ENCODE measurements at regions not wholly inside any gene's neighbourhood (a gene's known extent, or its start where the extent isn't known, plus 50 kb on each side); places are given as distances from the start of the nearest gene placed in this dataset.

DNA sequence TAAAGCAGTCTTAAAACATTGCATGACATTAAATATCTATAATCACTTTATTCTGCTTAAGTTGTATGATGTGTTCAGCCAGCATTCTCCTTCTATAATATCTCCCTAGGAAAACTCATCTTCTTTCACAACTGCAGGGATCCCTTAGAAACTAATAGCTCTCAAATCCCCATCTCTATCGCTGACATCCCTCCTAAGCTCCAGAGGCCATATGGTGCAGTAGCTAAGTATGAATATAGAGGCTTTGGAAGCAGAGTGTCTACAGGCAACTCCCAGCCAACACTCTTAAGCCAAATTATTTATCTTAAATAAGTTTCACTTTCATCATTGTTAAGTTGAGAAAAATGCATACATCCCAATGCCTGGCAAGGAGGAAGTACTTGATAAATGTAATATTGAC lies 349.5 kb upstream of the MIR17HG start:
- intact Hi-C loops (cut with micrococcal nuclease), result no loop called here
- no peak for DNase-seq
- POLR2A ChIA-PET, result no interaction called here
- no peaks in the 10 kb centered on the region for H3K36me3 Mint-ChIP-seq (ENCODE audit: low read depth)
- no peaks in the 10 kb centered on the region for H3K27me3 Mint-ChIP-seq
- no peaks in the 10 kb centered on the region for H3K4me1 Mint-ChIP-seq
- CTCF ChIA-PET, result no interaction called here
- H3K4me3 Mint-ChIP-seq, result no peak overlapping the region
- no peak for ATAC-seq (ENCODE audit: low read depth)
- no peak overlapping the region for H3K27ac Mint-ChIP-seq
- H3K9me3 Mint-ChIP-seq, result no peaks in the 10 kb centered on the region
- no peak for TF ChIP-seq CTCF (IDR thresholded peaks at IDR 0.05)

GRCh38 chr13:90999401-90999800 lies 348.1 kb upstream of the MIR17HG start:
- TF ChIP-seq CTCF (IDR thresholded peaks at IDR 0.05), result no peak
- no peaks in the 10 kb centered on the region for H3K27me3 Mint-ChIP-seq
- POLR2A ChIA-PET, result no interaction called here
- H3K36me3 Mint-ChIP-seq (ENCODE audit: low read depth), result no peaks in the 10 kb centered on the region
- DNase-seq (no peak), ATAC-seq (ENCODE audit: low read depth) (no peak)
- H3K4me3 Mint-ChIP-seq, result no peak overlapping the region
- CTCF ChIA-PET, result no interaction called here
- H3K27ac Mint-ChIP-seq, result no peak overlapping the region
- intact Hi-C loops (cut with micrococcal nuclease), result no loop called here
- H3K9me3 Mint-ChIP-seq, result no peaks in the 10 kb centered on the region
- no peaks in the 10 kb centered on the region for H3K4me1 Mint-ChIP-seq

DNA sequence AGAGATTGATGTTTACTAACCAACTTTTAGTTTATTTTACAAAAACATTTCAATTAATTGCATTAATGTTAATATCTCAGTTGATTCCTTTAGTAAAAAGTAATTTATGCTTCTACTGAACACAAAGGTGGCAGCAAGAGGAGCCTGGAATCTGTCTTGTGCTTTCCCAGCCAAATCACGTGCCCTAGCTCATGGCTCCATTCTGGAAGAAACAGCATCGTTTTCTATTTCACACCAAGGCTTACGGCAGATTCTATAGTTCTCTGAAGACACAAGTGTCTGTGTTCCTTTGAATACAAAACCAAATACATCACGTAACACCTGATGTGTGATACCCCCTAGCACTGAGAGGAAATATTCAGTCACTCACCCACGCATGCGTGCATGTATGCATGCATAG lies 346.1 kb upstream of the MIR17HG start:
- POLR2A ChIA-PET, result no interaction called here
- Mint-ChIP-seq H3K4me1 (no peaks in the 10 kb centered on the region), H3K36me3 (ENCODE audit: low read depth) (no peaks in the 10 kb centered on the region), H3K27me3 (no peaks in the 10 kb centered on the region), H3K4me3 (no peak overlapping the region), H3K27ac (no peak overlapping the region), H3K9me3 (no peaks in the 10 kb centered on the region)
- no peak for DNase-seq
- TF ChIP-seq CTCF (IDR thresholded peaks at IDR 0.05), result no peak
- CTCF ChIA-PET, result no interaction called here
- intact Hi-C loops (cut with micrococcal nuclease), result no loop called here
- ATAC-seq (ENCODE audit: low read depth), result no peak

- ChIA-PET POLR2A (no interaction called here), CTCF (no interaction called here)
- no peak for ATAC-seq (ENCODE audit: low read depth)
- no peak for DNase-seq
- Mint-ChIP-seq H3K27me3 (no peaks in the 10 kb centered on the region), H3K4me1 (no peaks in the 10 kb centered on the region), H3K9me3 (no peaks in the 10 kb centered on the region), H3K36me3 (ENCODE audit: low read depth) (no peaks in the 10 kb centered on the region), H3K4me3 (no peak overlapping the region), H3K27ac (no peak overlapping the region)
- intact Hi-C loops (cut with micrococcal nuclease), result no loop called here
- TF ChIP-seq CTCF (IDR thresholded peaks at IDR 0.05), result no peak
Measured at GRCh38 chr13:91014696-91015095, 332.8 kb upstream of the MIR17HG start.

DNA sequence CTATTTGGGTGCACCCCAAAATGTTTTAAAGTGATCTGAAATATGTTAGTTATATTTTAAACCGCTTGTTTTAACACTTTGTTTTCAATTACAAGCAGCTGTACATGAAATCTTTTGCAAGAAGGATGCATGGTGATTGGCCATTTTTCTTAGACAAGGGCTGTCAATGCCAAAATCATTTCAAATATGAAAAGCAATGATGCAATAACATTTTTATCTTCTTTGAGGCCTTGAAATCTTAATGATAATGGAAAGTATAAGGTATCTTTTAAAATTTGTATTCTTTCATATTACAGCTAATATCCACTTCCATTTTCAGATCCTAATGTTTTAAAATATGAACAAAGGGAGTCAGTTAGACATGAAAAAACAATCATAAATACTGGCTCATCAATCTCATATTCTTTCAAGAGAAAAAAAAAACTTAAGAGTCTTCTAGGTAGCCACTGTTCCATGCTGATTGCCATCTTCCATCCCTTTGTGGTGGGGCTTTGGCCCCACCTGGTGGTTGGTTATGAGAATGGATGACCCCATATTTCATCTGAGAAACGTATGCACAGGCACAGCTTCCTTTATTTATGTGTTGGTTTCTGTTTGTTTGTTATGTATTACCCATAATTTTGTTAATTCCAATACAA lies 330.3 kb upstream of the MIR17HG start:
- intact Hi-C loops (cut with micrococcal nuclease), result no loop called here
- Mint-ChIP-seq H3K27ac (no peak overlapping the region), H3K4me3 (no peak overlapping the region), H3K27me3 (no peaks in the 10 kb centered on the region), H3K9me3 (no peaks in the 10 kb centered on the region), H3K4me1 (no peaks in the 10 kb centered on the region), H3K36me3 (ENCODE audit: low read depth) (no peaks in the 10 kb centered on the region)
- no peak for DNase-seq
- CTCF ChIA-PET, result no interaction called here
- no peak for TF ChIP-seq CTCF (IDR thresholded peaks at IDR 0.05)
- POLR2A ChIA-PET, result no interaction called here
- ATAC-seq (ENCODE audit: low read depth), result no peak
